Activated CD4-positive, alpha-beta T cell treated with anti-CD3 and anti-CD28 coated beads, Interleukin-10, Interleukin-2, amounts not matched to agents 100 ng/mL and 50 ng/mL, durations not matched to agents 16 hours and 8 hours (primary cell): ENCODE measurements at regions not wholly inside any gene's neighbourhood (a gene's known extent, or its start where the extent isn't known, plus 50 kb on each side); places are given as distances from the start of the nearest gene placed in this dataset.
A peak's percentile ranks its signal among the peaks of the same experiment; 100 is the strongest.
"Not testable (repeated sequence)": the region's sequence is repeated elsewhere in the genome, so short reads cannot be mapped to it uniquely, and the experiment has no call there.

Source experiments
- DNase-seq: peaks from one replicate; pipeline ENCODE4 v3.0.0-alpha.2; 2020

GRCh38 chr11:14573539-14574057, 53.4 kb upstream of the PSMA1 start:
- DNase-seq: not testable (repeated sequence)

DNA sequence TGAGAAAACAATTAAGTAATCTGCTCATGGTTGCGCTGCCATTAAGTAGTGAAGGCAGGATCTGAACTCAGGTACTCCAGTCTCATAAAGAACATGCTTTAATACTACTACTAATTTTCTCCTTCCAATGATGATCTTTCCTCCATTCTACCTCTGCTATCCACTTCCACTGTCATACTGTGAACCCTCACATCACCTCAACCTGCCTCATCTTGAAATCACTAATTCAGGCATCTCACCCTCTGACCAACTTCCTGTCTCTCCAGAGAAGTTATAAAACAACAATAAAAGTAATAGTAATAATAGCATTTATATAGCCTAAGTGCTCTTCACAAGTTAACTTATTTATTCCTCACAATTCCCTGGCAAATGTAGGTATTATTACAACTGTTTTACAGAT, 57.1 kb upstream of the PSMA1 start:
- DNase-seq: peak; percentile 68

- DNase-seq: peak; percentile 71
Observed at GRCh38 chr11:14577835-14578529, 57.8 kb upstream of the PSMA1 start.

DNA sequence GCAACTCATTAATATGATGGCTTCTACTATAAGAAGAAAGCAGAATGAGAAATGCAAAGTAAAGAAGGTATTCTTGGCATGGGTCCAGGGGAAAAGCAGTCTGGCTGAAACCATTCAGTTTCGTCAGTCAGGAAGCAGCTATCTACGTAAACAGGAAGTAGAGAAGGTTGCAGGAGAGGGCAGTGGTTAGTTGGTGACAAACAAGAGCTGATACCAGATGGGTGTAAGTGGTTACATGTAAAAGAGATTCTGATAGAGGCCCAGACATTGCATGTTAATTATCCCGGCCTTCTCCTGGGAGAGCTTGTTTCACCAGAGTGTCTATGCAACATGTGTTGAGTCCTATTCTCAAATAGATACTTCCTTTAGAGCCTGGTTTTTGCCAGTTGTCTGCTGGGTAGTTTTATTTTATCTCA, 58.4 kb upstream of the PSMA1 start:
- DNase-seq: peak; percentile 88

DNA sequence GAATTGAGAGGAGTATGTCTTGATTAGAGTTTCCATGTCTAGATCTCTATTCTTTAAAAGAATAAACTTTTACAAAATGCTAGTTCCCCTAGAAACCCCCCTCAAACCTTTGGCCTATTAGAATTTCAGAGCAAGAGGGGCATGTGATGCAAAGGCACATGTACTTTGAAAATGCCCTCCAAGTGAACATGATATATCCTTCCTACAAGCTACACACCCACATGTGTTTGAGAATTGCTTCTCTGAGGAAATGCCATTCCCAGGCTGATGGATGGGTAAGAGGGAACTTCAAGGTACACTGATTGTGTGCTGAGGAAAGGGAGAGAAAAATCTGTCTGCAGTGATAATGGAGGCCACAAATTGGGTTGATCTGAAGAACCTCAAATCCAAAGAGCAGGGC, 59.5 kb upstream of the PSMA1 start:
- no peak for DNase-seq

DNA sequence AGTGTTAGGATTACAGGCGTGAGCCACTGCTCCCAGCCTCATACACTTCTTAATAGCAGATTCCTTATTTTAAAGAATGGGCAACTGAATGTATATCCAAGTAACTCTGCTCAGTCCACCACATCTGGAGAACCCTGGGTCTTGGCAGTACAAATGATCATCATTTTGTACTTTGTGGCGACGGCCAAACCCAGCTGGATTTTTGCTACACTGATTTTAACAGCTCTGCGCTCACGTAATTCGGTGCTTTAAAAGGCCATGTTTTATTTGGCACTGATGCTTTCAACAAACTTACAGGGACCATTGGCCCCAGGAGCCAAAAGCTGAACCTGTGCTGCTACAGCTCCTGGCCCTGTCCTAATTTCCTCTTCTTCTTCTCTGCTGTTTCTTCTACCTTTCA, 60.8 kb upstream of the PDE3B start:
- DNase-seq: no peak

DNA sequence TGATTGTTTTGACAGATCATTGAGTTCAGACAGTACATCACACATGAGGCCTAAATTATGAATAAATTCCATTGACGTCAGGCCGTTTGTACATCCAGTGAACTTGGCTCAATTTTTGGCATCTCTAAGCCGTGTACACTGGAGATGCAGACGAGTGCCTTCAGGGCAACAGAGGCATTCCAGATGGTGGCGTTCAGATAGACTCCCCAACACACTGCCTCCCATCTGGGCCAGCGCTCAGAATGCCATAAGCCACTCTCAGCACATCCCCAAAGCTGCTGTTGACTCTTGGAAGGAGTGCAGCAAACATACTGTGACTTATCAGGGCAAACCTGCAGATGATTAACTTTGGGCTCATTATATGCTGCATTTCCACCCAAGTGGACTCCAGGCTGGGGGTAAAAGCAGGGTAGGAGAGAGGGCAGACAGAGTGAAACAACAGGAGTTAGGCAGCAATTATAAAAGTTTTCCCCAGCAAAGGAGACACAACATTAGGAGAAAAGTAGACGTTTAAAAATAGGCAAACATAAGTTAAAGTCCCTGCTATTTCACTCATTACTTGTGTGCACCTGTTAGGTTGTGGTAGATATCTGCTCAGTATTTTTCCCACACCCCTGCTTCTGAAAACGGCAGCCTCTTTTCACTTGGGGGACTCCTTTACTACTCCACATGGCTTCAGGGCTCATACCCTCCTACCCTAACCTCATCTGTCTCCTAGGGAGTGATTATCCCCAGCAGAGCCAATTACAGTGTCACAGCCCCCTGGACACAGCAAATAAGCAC, 60.2 kb upstream of the PDE3B start:
- DNase-seq: no peak

DNA sequence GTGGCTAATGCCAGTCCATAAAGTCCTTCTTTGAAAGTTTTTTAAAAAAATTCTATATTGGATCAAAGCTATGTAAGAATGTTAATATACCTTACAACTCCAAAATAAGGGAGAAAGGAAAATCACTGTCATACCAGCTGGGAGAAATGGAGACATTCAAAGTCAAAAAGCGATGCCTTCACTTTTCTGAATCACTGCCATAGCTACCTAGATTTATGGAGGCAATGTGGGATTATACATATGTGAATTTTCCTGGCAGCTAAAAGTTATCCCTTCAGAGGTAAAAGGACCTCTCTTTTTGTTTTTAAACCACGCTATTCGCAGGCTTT, 59.6 kb upstream of the PDE3B start:
- DNase-seq: no peak

DNA sequence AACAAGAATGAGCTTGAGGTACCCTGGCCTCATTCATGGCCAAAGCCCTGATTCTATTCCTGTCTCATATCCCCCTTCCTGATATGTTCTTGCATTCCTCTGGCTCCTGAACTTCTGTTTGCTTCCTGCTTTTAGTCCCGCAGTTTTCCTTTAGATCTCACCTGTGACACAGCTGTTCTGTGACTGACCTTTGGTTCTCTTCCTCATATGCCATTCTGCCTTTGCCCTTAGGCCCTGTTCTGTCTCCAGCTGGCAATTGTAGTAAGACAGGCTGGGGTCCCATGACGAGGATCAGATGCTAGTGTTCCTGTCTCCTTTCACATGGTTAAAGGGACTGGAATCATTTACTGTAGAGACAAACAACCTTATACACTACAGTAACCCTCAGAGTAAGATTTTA, 59.0 kb upstream of the PDE3B start:
- DNase-seq: no peak

- DNase-seq: no peak
Observed at GRCh38 chr11:14585438-14585837, 58.2 kb upstream of the PDE3B start.

- no peak for DNase-seq
Observed at GRCh38 chr11:14587258-14587657, 56.3 kb upstream of the PDE3B start.

GRCh38 chr11:14588681-14589080, 54.9 kb upstream of the PDE3B start:
- no peak for DNase-seq

DNA sequence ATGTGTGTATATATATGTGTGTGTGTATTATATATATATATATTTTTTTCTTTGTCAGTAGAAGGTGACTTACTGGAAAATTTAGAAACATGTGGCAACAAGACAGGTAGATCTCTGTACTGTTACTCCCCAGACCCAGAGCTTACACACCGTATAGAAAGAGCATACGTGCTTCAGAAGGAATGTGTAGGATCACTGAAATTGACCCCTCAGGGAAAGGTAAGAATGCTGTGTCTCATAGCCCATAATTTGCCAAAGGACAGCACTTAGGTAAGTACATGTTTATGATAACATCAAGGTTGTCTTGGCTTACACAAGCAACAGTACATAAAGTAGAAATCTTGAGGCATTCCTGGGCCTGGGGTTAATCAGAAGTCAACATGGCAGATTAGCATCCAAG, 54.2 kb upstream of the PDE3B start:
- no peak for DNase-seq

DNA sequence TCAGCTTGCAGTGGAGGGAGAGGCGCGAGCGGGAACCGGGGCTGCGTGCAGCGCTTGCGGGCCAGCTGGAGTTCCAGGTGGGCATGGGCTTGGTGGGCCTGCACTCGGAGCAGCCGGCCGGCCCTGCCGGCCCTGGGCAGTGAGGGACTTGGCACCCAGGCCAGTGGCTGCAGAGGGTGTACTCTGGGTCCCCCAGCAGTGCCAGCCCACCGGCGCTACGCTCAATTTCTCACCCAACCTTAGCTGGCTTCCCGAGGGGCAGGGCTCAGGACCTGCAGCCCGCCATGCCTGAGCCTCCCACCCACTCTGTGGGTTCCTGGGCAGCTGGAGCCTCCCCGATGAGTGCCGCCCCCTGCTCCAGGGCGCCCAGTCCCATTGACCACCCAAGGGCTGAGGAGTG, 52.6 kb upstream of the PDE3B start:
- DNase-seq: not testable (repeated sequence)

GRCh38 chr11:14593671-14594070, 49.9 kb upstream of the PDE3B start:
- no peak for DNase-seq
